ENCODE measurements at regions not wholly inside any gene's neighbourhood (a gene's known extent, or its start where the extent isn't known, plus 50 kb on each side); places are given as distances from the start of the nearest gene placed in this dataset.

GRCh38 chr4:129327637-129328036 is 231.7 kb downstream of the C4orf33 start:
- ChIA-PET POLR2A (no interaction called here), CTCF (interaction anchor here (0.7 kb wide), 1 partner anchor 438 kb away, joined by 3 read pairs; no protein-coding TSS in a partner anchor)
- no peaks in the 10 kb centered on the region for H3K36me3 ChIP-seq (replicated peaks in 1 of 2; ENCODE audit: control extremely low read depth in 1 of 2, control insufficient read depth in 1 of 2, extremely low read depth in 1 of 2, insufficient read depth in 2 of 2, low read length in 1 of 2)
- DNase-seq = no peak
- no peak for ATAC-seq (ENCODE audit: low read depth)
- no CpG with 5 or more reads among the region's 2 CpGs for WGBS (ENCODE audit: insufficient coverage)
- H3K79me2 ChIP-seq (ENCODE audit: control insufficient read depth, insufficient read depth, low read length) = no peaks in the 10 kb centered on the region
- no peaks in the 10 kb centered on the region for H4K20me1 ChIP-seq (ENCODE audit: control insufficient read depth, insufficient read depth, low read length, poor library complexity, severe bottlenecking)
- Mint-ChIP-seq H3K4me1 (peaks cover 3% of the 10 kb centered on the region), H3K27ac (no peak overlapping the region), H3K9me3 (ENCODE audit: insufficient read depth) (peaks cover 6% of the 10 kb centered on the region), H3K4me3 (no peak overlapping the region), H3K27me3 (peaks cover 16% of the 10 kb centered on the region)
- no peaks in the 10 kb centered on the region for H3K9me3 ChIP-seq (ENCODE audit: control extremely low read depth in 1 of 3, control insufficient read depth in 2 of 3, insufficient read depth in 1 of 3, low read length in 2 of 3)
- H3K27ac ChIP-seq (ENCODE audit: low read length in 2 of 2) = no peak overlapping the region
- H3K27me3 ChIP-seq (replicated peaks in 1 of 4; ENCODE audit: control extremely low read depth in 1 of 4, control insufficient read depth in 3 of 4, insufficient read depth in 4 of 4, low read length in 3 of 4) = no peaks in the 10 kb centered on the region
- H3K9ac ChIP-seq (ENCODE audit: low read length) = no peak overlapping the region
- TF ChIP-seq, protein P1, sequence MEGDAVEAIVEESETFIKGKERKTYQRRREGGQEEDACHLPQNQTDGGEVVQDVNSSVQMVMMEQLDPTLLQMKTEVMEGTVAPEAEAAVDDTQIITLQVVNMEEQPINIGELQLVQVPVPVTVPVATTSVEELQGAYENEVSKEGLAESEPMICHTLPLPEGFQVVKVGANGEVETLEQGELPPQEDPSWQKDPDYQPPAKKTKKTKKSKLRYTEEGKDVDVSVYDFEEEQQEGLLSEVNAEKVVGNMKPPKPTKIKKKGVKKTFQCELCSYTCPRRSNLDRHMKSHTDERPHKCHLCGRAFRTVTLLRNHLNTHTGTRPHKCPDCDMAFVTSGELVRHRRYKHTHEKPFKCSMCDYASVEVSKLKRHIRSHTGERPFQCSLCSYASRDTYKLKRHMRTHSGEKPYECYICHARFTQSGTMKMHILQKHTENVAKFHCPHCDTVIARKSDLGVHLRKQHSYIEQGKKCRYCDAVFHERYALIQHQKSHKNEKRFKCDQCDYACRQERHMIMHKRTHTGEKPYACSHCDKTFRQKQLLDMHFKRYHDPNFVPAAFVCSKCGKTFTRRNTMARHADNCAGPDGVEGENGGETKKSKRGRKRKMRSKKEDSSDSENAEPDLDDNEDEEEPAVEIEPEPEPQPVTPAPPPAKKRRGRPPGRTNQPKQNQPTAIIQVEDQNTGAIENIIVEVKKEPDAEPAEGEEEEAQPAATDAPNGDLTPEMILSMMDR (IDR thresholded peaks at IDR 0.05) = no peak
- no peak for TF ChIP-seq EZH2 (IDR thresholded peaks at IDR 0.05; ENCODE audit: borderline replicate concordance, insufficient read depth, low read depth, low read length, poor library complexity, severe bottlenecking)
- H2AFZ ChIP-seq (ENCODE audit: insufficient read depth, low read depth, low read length, poor library complexity, severe bottlenecking) = no peak overlapping the region
- H3K4me1 ChIP-seq (ENCODE audit: control insufficient read depth in 2 of 2, insufficient read depth in 2 of 2, low read length in 2 of 2) = no peaks in the 10 kb centered on the region
- H3K4me3 ChIP-seq (ENCODE audit: control extremely low read depth in 1 of 5, extremely low read depth in 1 of 5, insufficient read depth in 1 of 5, low read depth in 2 of 5, low read length in 4 of 5) = no peak overlapping the region
- H3K4me2 ChIP-seq (replicated peaks; ENCODE audit: low read depth, low read length, poor library complexity, severe bottlenecking) = no peak overlapping the region
- intact Hi-C loops (cut with micrococcal nuclease) = no loop called here

DNA sequence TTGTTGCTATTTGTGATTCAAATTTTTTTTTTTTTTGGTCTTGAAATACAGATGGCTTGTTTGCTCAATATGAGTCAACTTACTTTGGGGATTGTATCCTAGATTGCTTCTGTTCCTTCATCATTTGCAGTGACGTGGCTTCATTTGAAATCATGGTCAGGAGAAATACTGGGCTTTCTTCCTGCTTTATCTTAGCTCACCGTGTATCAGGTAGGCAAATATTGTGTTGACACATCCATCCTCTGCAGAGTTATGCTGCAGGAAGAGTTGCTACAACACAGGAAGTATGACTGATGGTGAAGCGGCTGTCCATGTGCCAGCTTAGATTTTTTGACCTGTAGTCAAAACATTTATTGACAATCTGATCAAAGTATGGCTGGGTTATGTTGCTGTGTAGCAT is 232.2 kb downstream of the C4orf33 start:
- Histone ChIP-seq H3K9me3 (ENCODE audit: control extremely low read depth in 1 of 3, control insufficient read depth in 2 of 3, insufficient read depth in 1 of 3, low read length in 2 of 3) (no peaks in the 10 kb centered on the region), H3K36me3 (replicated peaks in 1 of 2; ENCODE audit: control extremely low read depth in 1 of 2, control insufficient read depth in 1 of 2, extremely low read depth in 1 of 2, insufficient read depth in 2 of 2, low read length in 1 of 2) (no peaks in the 10 kb centered on the region), H3K4me3 (ENCODE audit: control extremely low read depth in 1 of 5, extremely low read depth in 1 of 5, insufficient read depth in 1 of 5, low read depth in 2 of 5, low read length in 4 of 5) (no peak overlapping the region), H3K9ac (ENCODE audit: low read length) (no peak overlapping the region), H3K79me2 (ENCODE audit: control insufficient read depth, insufficient read depth, low read length) (no peaks in the 10 kb centered on the region), H3K4me1 (ENCODE audit: control insufficient read depth in 2 of 2, insufficient read depth in 2 of 2, low read length in 2 of 2) (no peaks in the 10 kb centered on the region), H4K20me1 (ENCODE audit: control insufficient read depth, insufficient read depth, low read length, poor library complexity, severe bottlenecking) (no peaks in the 10 kb centered on the region), H2AFZ (ENCODE audit: insufficient read depth, low read depth, low read length, poor library complexity, severe bottlenecking) (no peak overlapping the region), H3K27me3 (replicated peaks in 1 of 4; ENCODE audit: control extremely low read depth in 1 of 4, control insufficient read depth in 3 of 4, insufficient read depth in 4 of 4, low read length in 3 of 4) (no peaks in the 10 kb centered on the region), H3K4me2 (replicated peaks; ENCODE audit: low read depth, low read length, poor library complexity, severe bottlenecking) (no peak overlapping the region), H3K27ac (ENCODE audit: low read length in 2 of 2) (no peak overlapping the region)
- 63% methylated on average over 3 of the region's 3 CpGs for WGBS (ENCODE audit: insufficient coverage)
- peaks cover 6% of the 10 kb centered on the region for H3K9me3 Mint-ChIP-seq (ENCODE audit: insufficient read depth)
- CTCF ChIA-PET = interaction anchor here (0.7 kb wide), 1 partner anchor 438 kb away, joined by 3 read pairs; no protein-coding TSS in a partner anchor
- H3K4me1 Mint-ChIP-seq = peaks cover 3% of the 10 kb centered on the region
- TF ChIP-seq EZH2 (IDR thresholded peaks at IDR 0.05; ENCODE audit: borderline replicate concordance, insufficient read depth, low read depth, low read length, poor library complexity, severe bottlenecking) = no peak
- TF ChIP-seq, protein P1 (IDR thresholded peaks at IDR 0.05) = no peak
- intact Hi-C loops (cut with micrococcal nuclease) = no loop called here
- no peak overlapping the region for H3K27ac Mint-ChIP-seq
- POLR2A ChIA-PET = no interaction called here
- ATAC-seq (ENCODE audit: low read depth) (no peak), DNase-seq (no peak)
- H3K27me3 Mint-ChIP-seq = peaks cover 16% of the 10 kb centered on the region
- no peak overlapping the region for H3K4me3 Mint-ChIP-seq

Data from B cell (primary cell).